NOMO-1 treated with DMSO at 0.1 percent for 48 hours (cell line): ENCODE measurements at regions not wholly inside any gene's neighbourhood (a gene's known extent, or its start where the extent isn't known, plus 50 kb on each side); places are given as distances from the start of the nearest gene placed in this dataset.
"Not testable (repeated sequence)": the region's sequence is repeated elsewhere in the genome, so short reads cannot be mapped to it uniquely, and the experiment has no call there.

Experiments used
- DNase-seq: peaks from one replicate; lab custom pipeline; 2025; ENCODE audit not compliant: unreplicated experiment; lab: John Stamatoyannopoulos, UW

- DNase-seq: no peak
Observed at GRCh38 chr10:20658158-20658557, 239.0 kb downstream of the NEBL start.

GRCh38 chr10:20656886-20657285 lies 240.2 kb downstream of the NEBL start:
- DNase-seq: no peak

- not testable (repeated sequence) for DNase-seq
Observed at GRCh38 chr10:20652424-20652823, 244.7 kb downstream of the NEBL start.

GRCh38 chr10:20648263-20648874 lies 248.7 kb downstream of the NEBL start:
- no peak for DNase-seq

- DNase-seq: no peak
Observed at GRCh38 chr10:20647756-20648155, 249.4 kb downstream of the NEBL start.

GRCh38 chr10:20644421-20644820 lies 252.7 kb downstream of the NEBL start:
- DNase-seq: no peak

- DNase-seq: no peak
Observed at GRCh38 chr10:20641605-20642004, 255.5 kb downstream of the NEBL start.

GRCh38 chr10:20635570-20635969 lies 261.5 kb downstream of the NEBL start:
- DNase-seq: no peak

- DNase-seq: no peak
Observed at GRCh38 chr10:20634839-20635238, 262.3 kb downstream of the NEBL start.

- DNase-seq: no peak
Observed at GRCh38 chr10:20633714-20634113, 263.4 kb downstream of the NEBL start.

- no peak for DNase-seq
Observed at GRCh38 chr10:20632696-20633095, 264.4 kb downstream of the NEBL start.

GRCh38 chr10:20631229-20631628 lies 265.9 kb downstream of the NEBL start:
- DNase-seq: no peak

GRCh38 chr10:20630092-20630643 lies 266.9 kb downstream of the NEBL start:
- DNase-seq: no peak

- no peak for DNase-seq
Observed at GRCh38 chr10:20627946-20628507, 269.1 kb downstream of the NEBL start.

- no peak for DNase-seq
Observed at GRCh38 chr10:20627087-20627486, 270.0 kb downstream of the NEBL start.

- DNase-seq: no peak
Observed at GRCh38 chr10:20625868-20626267, 271.2 kb downstream of the NEBL start.

- DNase-seq: no peak
Observed at GRCh38 chr10:20624642-20625041, 272.5 kb downstream of the NEBL start.

- no peak for DNase-seq
Observed at GRCh38 chr10:20623546-20623945, 273.6 kb downstream of the NEBL start.

GRCh38 chr10:20622531-20623211 lies 274.4 kb downstream of the NEBL start:
- no peak for DNase-seq

GRCh38 chr10:20620981-20621380 lies 276.1 kb downstream of the NEBL start:
- DNase-seq: no peak

GRCh38 chr10:20618011-20618547 lies 279.0 kb downstream of the NEBL start:
- DNase-seq: no peak
